ENCODE measurements at regions not wholly inside any gene's neighbourhood (a gene's known extent, or its start where the extent isn't known, plus 50 kb on each side); places are given as distances from the start of the nearest gene placed in this dataset.
"Not testable (repeated sequence)": the region's sequence is repeated elsewhere in the genome, so short reads cannot be mapped to it uniquely, and the experiment has no call there.

- DNase-seq (ENCODE audit: low read depth, low spot score): no peak
These were observed 1100.4 kb upstream of the SLC39A10 start for GRCh38 chr2:194556629-194557028.

DNA sequence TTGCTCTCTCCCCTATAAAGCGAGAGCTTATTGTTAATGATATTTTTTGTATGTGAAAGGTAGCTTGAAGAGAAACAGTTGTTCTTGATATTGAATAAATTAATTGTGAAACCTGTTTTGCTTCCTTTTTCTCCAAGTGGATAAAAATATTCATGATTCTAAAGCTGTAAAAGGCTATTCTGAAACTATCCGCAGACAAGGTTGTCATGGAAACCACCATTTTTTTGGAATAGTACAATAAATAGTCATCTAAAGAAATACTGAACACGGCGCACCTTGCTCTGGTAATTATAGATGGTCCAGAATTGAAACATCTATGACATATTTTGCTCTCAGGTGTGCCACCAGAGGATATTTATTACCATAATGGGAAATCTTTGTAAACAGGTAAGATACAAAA, 1103.0 kb upstream of the SLC39A10 start:
- DNase-seq (ENCODE audit: low read depth, low spot score): no peak

- no peak for DNase-seq (ENCODE audit: low read depth, low spot score)
These were observed 1106.3 kb upstream of the SLC39A10 start for GRCh38 chr2:194550702-194551101.

- no peak for DNase-seq (ENCODE audit: low read depth, low spot score)
These were observed 1107.6 kb upstream of the SLC39A10 start for GRCh38 chr2:194549387-194549786.

DNA sequence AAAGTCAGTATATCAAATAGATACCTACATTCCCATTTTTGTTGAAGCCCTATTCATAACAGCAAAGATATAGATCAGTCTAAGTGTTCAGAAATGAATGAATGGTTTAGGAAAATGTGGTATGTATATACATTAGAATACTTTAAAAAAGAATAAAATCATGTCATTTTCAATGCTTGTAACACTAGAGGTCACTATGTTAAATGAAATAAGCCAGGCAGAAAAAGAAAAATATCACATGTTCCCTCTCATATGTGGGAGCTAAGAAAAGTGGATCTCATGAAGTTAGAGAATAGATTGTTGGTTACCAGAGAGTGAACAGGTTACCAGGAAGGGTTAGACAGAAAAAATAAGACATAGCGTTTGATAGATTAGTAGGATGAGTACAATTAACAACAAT, 1111.0 kb upstream of the SLC39A10 start:
- DNase-seq (ENCODE audit: low read depth, low spot score): peak; percentile 3

DNA sequence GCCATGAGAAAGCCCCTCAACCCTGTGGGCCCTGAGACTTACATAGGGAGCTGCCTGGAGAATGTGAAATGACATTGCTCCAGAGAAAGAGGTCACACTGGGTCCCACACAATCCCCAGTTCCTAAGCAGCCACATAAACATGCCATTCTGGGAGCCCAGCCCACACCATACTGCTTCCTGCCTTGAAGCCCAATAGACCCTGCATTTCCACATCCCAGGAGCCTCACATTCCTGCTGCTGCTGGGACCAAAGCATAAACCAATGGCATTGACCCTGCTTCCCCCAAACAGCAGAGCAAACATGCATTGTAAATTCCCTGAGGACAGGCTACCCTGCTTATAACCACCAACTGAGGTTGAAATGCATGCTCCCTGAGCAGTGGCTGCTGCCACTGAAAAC, 1117.6 kb upstream of the SLC39A10 start:
- no peak for DNase-seq (ENCODE audit: low read depth, low spot score)

GRCh38 chr2:194526121-194526520, 1130.9 kb upstream of the SLC39A10 start:
- DNase-seq (ENCODE audit: low read depth, low spot score): no peak

GRCh38 chr2:194514281-194514680, 1142.7 kb upstream of the SLC39A10 start:
- DNase-seq (ENCODE audit: low read depth, low spot score): no peak

DNA sequence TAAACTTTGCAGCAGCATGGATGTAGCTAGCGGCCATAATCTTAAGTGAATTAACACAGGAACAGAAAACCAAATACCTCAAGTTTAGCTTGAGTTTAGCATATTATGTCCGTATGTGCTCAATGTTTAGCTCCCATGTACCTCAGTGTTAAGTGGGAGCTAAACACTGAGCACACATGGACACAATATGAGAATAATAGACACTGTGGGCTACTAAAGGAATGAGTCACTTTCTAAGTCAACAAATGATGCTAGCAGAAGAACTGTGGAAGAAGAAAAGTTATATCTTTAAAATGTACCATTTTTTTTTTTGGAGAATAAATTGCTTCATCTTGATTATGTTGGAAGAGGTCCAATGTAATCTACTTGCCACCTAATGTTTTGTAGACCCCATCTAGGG, 1146.0 kb upstream of the SLC39A10 start:
- DNase-seq (ENCODE audit: low read depth, low spot score): not testable (repeated sequence)

DNA sequence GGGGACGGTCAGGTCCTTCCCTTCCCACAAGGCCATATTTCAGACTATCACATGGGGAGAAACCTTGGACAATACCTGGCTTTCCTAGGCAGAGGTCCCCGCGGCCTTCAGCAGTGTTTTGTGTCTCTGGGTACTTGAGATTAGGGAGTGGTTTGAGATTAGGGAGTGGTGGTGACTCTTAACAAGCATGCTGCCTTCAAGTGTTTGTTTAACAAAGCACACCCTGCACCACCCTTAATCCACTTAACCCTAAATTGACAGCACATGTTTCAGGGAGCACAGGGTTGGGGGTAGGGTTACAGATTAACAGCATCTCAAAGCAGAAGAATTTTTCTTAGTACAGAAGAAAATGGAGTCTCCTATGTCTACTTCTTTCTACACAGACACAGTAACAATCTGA, 1152.2 kb upstream of the SLC39A10 start:
- not testable (repeated sequence) for DNase-seq (ENCODE audit: low read depth, low spot score)

- DNase-seq (ENCODE audit: low read depth, low spot score): no peak
These were observed 1162.0 kb upstream of the SLC39A10 start for GRCh38 chr2:194495046-194495445.

- DNase-seq (ENCODE audit: low read depth, low spot score): no peak
These were observed 1162.6 kb upstream of the SLC39A10 start for GRCh38 chr2:194494401-194494800.

DNA sequence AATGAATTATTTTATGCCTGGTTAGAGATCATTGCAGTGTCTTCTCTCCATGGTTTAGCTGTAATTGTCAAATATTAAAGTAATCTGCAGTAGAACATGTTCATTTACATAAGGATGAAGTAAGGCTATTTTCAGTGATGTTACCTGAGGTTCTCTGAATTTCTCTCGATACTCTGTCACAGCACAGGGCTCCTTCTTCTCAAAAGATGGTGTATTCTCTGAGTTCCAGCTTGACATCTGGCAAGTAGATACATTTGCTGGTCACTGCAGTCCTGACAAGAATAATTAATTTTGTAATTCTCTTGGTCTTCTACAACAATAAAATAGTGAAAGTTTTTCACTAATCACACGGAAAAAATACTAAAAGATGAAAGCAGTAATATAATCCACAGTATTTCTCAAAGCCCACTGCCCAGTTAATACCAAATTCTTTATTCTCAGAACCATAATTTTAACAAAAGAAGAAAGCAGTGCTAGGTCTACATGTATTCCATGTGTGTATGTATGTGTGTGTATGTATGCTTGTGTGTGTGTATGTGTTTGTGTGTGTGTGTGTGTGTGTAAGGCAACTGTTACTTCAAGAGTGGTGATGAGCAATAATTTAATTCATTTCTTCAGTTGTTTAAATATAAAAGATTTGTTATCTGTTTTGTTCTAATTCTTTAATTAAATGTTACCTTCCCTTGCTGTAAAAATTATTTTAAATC, 1165.5 kb upstream of the SLC39A10 start:
- DNase-seq (ENCODE audit: low read depth, low spot score): no peak

- DNase-seq (ENCODE audit: low read depth, low spot score): no peak
These were observed 1170.7 kb upstream of the SLC39A10 start for GRCh38 chr2:194486326-194486725.

DNA sequence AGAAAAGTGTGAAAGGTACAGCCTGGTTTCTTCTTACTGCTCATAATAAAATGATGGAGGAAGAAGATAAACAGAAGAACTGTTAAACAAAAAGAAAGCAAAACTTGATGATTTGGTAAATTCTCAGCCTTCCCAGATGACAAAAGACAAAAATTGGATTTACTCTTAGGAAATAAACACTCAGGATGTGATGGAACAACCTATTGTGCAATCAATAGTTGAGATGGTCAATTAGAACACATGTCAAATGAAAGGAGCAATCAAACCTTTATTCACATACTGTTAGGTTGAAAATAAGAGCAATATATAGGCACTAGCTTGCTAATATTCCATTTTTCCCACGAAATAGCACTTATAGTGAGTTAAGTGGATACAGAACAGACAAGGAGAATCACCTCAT, 1174.0 kb upstream of the SLC39A10 start:
- no peak for DNase-seq (ENCODE audit: low read depth, low spot score)

DNA sequence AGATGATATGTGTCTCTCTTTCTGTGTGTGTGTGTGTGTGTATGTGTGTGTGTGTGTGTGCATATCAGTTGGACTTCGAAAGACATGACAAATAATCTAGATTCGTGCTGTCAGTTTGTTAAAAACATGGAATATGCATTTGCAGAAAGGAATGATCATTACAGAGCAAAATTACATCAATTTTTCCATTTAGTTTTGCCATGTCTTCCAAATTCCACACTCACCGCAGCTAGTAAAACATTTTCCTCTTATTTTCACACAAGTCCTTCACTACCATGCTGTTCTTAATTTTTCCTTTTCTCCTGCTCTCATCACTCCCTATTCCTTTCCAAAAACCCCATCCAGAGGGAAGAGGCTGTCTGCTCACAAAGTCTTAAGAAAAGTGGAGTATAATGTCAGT, 1191.4 kb upstream of the SLC39A10 start:
- no peak for DNase-seq (ENCODE audit: low read depth, low spot score)

DNA sequence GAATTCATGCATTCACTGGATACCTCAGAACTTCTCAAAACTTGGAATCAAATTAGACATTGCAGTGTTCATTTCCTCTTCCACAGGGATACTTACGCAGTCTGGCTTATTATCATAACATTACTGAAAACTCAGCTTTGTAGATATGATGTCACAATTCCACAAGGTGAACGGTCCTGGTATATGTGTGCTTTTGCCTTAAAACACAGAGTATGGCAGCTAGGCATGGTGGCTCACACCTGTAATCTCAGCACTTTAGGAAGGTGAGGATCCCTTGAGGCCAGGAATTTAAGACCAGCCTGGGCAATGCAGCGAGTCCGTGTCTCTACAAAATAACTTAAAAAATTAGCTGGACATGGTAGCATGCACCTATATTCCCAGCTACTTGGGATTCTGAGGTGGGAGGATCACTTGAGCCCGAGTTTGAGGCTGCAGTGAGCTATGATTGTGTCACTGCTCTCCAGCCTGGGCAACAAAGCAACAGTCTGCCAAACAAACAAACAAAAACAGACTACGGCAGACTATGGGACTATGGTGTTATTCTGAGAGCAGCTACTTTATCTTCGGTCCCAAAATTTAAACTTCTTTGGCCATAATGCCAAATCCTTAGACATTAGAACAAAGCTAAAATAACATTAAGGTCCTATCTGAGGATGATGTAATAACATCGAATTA, 1191.9 kb upstream of the SLC39A10 start:
- DNase-seq (ENCODE audit: low read depth, low spot score): no peak

- DNase-seq (ENCODE audit: low read depth, low spot score): not testable (repeated sequence)
These were observed 1194.1 kb upstream of the SLC39A10 start for GRCh38 chr2:194462883-194463282.

- DNase-seq (ENCODE audit: low read depth, low spot score): no peak
These were observed 1201.7 kb upstream of the SLC39A10 start for GRCh38 chr2:194455358-194455757.

DNA sequence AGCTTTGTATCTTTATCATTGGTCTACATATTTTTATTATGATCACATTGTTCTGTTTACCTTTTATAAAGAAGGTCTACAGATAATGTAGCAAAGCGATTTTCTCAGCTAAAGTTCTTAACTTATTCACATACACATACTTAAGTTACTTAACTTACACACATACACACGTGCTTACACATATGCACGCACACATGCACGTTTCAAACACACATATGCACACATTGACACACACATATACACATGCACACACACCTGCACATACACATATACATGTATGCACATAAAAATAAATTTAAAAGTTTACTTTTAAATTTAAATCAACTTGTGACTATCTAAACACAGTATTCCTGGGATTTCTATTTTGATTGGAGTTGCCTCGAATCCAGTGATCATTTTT, 1204.5 kb upstream of the SLC39A10 start:
- DNase-seq (ENCODE audit: low read depth, low spot score): no peak

DNA sequence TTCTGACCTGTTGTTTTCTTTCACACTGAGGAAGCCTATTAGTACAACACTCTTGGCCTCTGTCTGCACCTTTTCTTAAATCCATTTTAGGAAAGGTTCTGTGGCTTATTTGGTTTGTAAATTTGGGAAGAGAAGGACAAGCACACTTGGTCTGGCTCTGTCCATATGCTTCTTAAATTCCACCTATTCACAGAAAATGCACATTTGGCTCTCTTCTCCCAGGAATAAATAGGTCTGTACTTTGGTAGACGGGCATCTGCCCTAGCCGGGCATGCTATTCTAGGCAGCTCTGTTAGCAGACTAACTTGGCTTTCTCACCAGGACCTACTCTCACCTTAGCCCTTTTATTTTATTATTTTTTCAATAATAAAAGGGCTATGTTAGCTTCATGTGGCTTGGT, 1211.8 kb upstream of the SLC39A10 start:
- no peak for DNase-seq (ENCODE audit: low read depth, low spot score)

- DNase-seq (ENCODE audit: low read depth, low spot score): no peak
These were observed 1213.1 kb upstream of the SLC39A10 start for GRCh38 chr2:194443926-194444325.

DNA sequence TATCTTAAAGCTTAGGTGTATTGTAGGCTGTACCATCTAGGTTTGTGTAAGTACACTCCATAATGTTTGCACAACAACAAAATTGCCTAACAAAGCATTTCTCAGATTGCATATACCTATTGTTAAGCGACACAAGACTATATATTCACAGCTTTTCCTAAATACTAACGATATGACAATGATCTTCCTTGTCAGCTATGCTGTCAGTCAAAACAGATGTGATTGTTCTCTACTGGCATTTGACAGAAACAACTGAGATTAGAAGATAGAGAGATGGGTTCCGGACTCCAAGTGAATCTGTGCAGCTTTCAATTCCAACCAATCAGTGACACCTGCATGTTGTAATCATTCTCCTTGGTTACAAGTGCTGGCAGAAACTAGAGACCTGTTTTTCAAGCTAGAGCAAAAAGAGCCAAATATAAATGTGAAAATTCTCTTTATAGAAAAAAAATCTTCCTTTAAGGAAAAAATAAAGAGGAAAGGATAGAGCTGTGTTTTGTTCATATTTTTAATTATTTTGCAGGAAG, 1232.3 kb upstream of the SLC39A10 start:
- no peak for DNase-seq (ENCODE audit: low read depth, low spot score)

Data from astrocyte of the hippocampus (primary cell).